Pons (tissue), 1 donor: ENCODE measurements at regions not wholly inside any gene's neighbourhood (a gene's known extent, or its start where the extent isn't known, plus 50 kb on each side); places are given as distances from the start of the nearest gene placed in this dataset.
"Not testable (repeated sequence)": the region's sequence is repeated elsewhere in the genome, so short reads cannot be mapped to it uniquely, and the experiment has no call there.

Experiments
- DNase-seq: peaks from one replicate; pipeline ENCODE4 v3.0.0-alpha.2; 2016; ENCODE audit warnings: low spot score

GRCh38 chr3:81853431-81853830 is 92.0 kb upstream of the GBE1 start:
- DNase-seq: no peak

GRCh38 chr3:81851176-81851575 is 89.7 kb upstream of the GBE1 start:
- DNase-seq: no peak

- no peak for DNase-seq
Observed at GRCh38 chr3:81846988-81847387, 85.5 kb upstream of the GBE1 start.

GRCh38 chr3:81841540-81841939 is 80.1 kb upstream of the GBE1 start:
- DNase-seq: no peak

GRCh38 chr3:81839504-81840094 is 78.2 kb upstream of the GBE1 start:
- no peak for DNase-seq

- peak; percentile 59 for DNase-seq
Observed at GRCh38 chr3:81838457-81838856, 77.0 kb upstream of the GBE1 start.

GRCh38 chr3:81837071-81837593 is 75.7 kb upstream of the GBE1 start:
- DNase-seq: no peak

GRCh38 chr3:81829937-81830336 is 68.5 kb upstream of the GBE1 start:
- DNase-seq: no peak

GRCh38 chr3:81829272-81829671 is 67.8 kb upstream of the GBE1 start:
- DNase-seq: not testable (repeated sequence)

GRCh38 chr3:81823882-81824395 is 62.5 kb upstream of the GBE1 start:
- peak; percentile 77 for DNase-seq

GRCh38 chr3:81823086-81823485 is 61.6 kb upstream of the GBE1 start:
- no peak for DNase-seq

GRCh38 chr3:81816473-81817250 is 55.2 kb upstream of the GBE1 start:
- no peak for DNase-seq

- DNase-seq: not testable (repeated sequence)
Observed at GRCh38 chr3:81812098-81812497, 50.7 kb upstream of the GBE1 start.
